Skin of body (tissue), 1 donor: ENCODE measurements at regions not wholly inside any gene's neighbourhood (a gene's known extent, or its start where the extent isn't known, plus 50 kb on each side); places are given as distances from the start of the nearest gene placed in this dataset.
"Not testable (repeated sequence)": the region's sequence is repeated elsewhere in the genome, so short reads cannot be mapped to it uniquely, and the experiment has no call there.

Experiments used
- DNase-seq: peaks from one replicate; lab custom pipeline; 2025; lab: John Stamatoyannopoulos, UW

GRCh38 chr15:88994286-88994685 lies 81.1 kb upstream of the MFGE8 start:
- no peak for DNase-seq

GRCh38 chr15:88995449-88995848 lies 82.3 kb upstream of the MFGE8 start:
- no peak for DNase-seq

DNA sequence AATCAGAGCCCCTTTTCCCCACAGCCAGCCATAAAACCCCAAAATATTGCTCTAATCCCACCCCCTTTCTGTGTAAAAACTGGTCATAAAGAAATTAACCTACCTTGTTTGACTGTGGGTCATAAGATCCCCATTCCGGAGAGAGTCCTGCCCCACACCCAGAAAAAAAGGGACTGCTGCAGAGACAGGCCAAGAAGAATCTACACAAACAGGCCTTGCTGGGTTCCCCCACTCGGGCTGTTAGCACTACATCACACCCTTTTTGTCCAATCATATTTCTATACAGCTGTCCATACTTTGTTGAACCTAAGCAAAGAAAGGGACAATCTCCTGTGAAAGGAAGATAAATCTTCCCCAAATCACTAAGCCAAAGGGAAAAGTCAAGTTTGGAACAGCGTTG lies 84.4 kb upstream of the MFGE8 start:
- DNase-seq, result no peak

- no peak for DNase-seq
Measured at GRCh38 chr15:88998980-88999713, 86.0 kb upstream of the MFGE8 start.

GRCh38 chr15:89001708-89002275 lies 86.5 kb upstream of the ABHD2 start:
- not testable (repeated sequence) for DNase-seq

- DNase-seq, result no peak
Measured at GRCh38 chr15:89002281-89002761, 85.9 kb upstream of the ABHD2 start.

DNA sequence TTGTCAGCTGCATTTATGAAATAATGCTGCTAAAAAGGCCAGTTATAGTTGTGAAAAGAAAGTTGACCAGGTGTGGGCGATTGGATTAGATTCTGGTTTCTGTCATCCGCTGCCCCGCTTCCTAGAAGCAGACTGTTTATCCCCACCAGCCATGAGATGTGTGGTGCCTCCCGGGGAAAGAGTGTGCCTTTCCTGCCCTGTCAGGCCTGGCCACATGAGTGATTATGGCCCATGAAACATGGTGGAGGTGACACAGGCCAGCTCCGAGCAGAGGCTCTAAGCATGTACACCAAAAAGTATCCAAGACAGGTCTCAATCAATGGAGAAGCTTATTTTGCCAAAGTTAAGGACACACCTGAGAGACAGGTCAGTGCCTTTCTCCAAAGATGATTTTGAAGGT lies 85.4 kb upstream of the ABHD2 start:
- DNase-seq, result no peak

GRCh38 chr15:89003865-89004725 lies 84.2 kb upstream of the ABHD2 start:
- peak; percentile 1 for DNase-seq

GRCh38 chr15:89004726-89005030 lies 83.6 kb upstream of the ABHD2 start:
- no peak for DNase-seq

- DNase-seq, result not testable (repeated sequence)
Measured at GRCh38 chr15:89007527-89007926, 80.7 kb upstream of the ABHD2 start.

DNA sequence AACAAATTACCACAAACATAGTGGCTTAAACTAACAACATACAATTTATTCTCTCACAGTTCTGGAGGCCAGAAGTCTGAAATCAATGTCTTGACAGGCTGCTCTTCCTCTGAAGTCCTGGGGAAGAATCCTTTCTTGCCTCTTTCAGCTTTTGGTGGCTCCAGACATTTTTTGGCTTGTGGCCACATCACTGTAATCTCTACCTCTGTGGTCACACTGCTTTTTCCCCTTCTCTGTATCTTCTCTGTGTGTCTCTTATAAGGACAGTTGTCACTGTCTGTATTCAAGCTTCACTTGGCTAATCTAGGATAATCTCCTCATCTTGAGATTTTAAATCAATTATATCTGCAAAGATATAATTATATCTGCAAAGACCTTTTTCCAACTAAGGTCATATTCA lies 80.3 kb upstream of the ABHD2 start:
- no peak for DNase-seq

GRCh38 chr15:89009080-89009479 lies 79.2 kb upstream of the ABHD2 start:
- DNase-seq, result no peak

DNA sequence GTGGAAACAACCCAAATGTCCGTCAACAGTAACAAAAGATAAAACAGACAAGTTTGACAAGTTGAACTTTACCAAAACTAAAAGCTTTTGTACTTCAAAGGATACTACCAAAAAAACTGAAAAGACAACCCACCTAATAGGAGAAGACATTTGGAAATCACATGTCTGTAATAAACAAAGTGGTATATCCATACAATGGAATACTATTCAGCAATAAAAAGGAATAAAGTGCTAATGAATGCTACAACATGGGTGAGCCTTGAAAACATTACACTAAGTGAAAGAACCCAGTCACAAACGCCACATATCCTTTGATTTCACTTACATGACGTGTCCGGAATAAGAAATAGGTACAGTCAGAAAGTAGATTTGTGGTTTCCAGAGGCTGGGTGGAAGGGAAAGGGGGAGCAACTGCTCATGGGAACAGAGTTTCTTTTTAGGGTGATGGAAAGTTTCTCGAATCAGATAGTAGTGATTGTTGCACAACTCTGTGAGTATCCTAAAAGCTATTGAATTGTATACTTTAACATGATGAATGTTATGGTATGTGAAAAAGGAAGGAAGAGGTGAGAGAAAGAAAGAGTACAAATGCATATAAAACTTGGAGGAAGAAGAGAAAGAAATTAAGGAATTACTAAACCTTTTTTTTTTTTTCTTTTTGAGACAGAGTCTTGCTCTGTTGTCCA lies 72.7 kb upstream of the ABHD2 start:
- DNase-seq, result no peak

DNA sequence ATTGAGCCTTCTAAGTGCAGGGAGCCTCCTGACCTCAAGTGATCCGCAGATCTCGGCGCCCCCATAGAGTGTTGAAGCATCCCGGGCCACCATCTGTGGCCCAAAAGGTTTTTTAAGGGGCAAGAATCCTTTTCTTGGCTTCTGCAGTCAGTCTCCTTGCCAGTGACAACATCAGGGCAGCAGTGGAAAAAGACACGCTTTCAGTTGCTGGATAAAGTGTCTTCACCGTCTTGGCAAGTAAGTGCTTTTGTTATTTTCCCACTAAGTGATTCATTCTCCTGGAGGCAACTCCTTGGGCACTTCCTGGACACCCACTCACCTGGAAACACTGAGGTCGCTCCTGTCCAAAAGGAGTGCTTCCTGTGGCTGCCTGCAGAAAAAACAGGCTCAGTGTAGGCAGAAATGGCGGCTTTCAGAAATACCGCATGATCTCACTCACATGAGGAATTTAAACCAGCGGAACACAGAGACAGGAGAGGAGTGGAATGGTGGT lies 71.7 kb upstream of the ABHD2 start:
- DNase-seq, result no peak

- DNase-seq, result peak; percentile 45
Measured at GRCh38 chr15:89017370-89018066, 70.7 kb upstream of the ABHD2 start.

- no peak for DNase-seq
Measured at GRCh38 chr15:89018207-89018606, 70.0 kb upstream of the ABHD2 start.

DNA sequence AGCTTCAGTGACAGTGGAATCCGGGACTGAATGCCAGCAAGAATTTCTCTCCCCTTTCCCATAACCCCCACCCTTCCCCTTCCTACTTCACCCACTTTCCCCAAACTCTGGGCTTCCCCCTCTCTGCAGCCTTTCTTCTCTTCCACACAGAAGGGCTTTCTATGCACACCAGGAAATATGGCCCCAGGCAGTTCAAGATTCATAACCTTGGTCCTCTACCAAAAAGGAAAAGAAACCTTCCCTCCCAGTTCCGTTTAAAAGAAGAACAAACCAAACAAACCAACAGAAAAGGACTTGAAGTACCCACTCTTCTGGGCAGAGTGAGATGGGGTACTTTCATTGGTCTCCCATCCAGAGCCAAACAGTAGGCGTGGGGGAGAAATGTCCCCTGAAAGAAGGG lies 68.8 kb upstream of the ABHD2 start:
- no peak for DNase-seq

- no peak for DNase-seq
Measured at GRCh38 chr15:89021224-89021623, 67.0 kb upstream of the ABHD2 start.

DNA sequence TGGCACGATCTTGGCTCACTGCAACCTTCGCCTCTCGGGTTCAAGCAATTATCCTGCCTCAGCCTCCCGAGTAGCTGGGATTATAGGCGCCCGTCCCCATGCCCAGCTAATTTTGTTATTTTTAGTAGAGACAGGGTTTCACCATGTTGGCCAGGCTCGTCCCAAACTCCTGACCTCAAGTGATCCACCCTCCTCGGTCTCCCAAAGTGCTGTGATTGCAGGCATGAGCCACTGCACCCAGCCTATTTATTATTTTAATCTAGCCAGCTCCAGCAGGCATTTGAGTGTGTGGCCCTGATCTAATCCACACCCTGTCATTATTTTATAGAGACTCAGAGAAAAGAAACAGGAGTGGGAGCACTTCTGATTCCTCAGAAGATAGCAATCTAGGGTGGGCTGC lies 66.4 kb upstream of the ABHD2 start:
- DNase-seq, result not testable (repeated sequence)

GRCh38 chr15:89023311-89023961 lies 64.8 kb upstream of the ABHD2 start:
- DNase-seq, result no peak

- no peak for DNase-seq
Measured at GRCh38 chr15:89024418-89024817, 63.8 kb upstream of the ABHD2 start.
